ENCODE measurements at regions not wholly inside any gene's neighbourhood (a gene's known extent, or its start where the extent isn't known, plus 50 kb on each side); places are given as distances from the start of the nearest gene placed in this dataset.
"Not testable (repeated sequence)": the region's sequence is repeated elsewhere in the genome, so short reads cannot be mapped to it uniquely, and the experiment has no call there.

- no peaks in the 10 kb centered on the region for H3K36me3 Mint-ChIP-seq (ENCODE audit: low read depth)
- ATAC-seq (replicated peaks): no peak
- H3K9me3 Mint-ChIP-seq: peaks cover 4% of the 10 kb centered on the region
- no peaks in the 10 kb centered on the region for H3K27me3 Mint-ChIP-seq
- no peak overlapping the region for H3K27ac Mint-ChIP-seq
- H3K4me1 Mint-ChIP-seq: no peaks in the 10 kb centered on the region
- H3K4me3 Mint-ChIP-seq: no peak overlapping the region
Observed at GRCh38 chr3:109994853-109995252, 657.5 kb upstream of the DPPA4 start.

- Mint-ChIP-seq H3K4me3 (no peak overlapping the region), H3K36me3 (ENCODE audit: low read depth) (no peaks in the 10 kb centered on the region), H3K27ac (no peak overlapping the region), H3K27me3 (no peaks in the 10 kb centered on the region), H3K9me3 (peaks cover 4% of the 10 kb centered on the region), H3K4me1 (no peaks in the 10 kb centered on the region)
- ATAC-seq (replicated peaks): no peak
Observed at GRCh38 chr3:109995377-109995776, 658.0 kb upstream of the DPPA4 start.

- ATAC-seq (replicated peaks); H3K9me3 Mint-ChIP-seq; H3K4me3 Mint-ChIP-seq; H3K27ac Mint-ChIP-seq; H3K4me1 Mint-ChIP-seq; H3K27me3 Mint-ChIP-seq; H3K36me3 Mint-ChIP-seq (ENCODE audit: low read depth): not testable (repeated sequence)
Observed at GRCh38 chr3:110001905-110002304, 664.6 kb upstream of the DPPA4 start.

GRCh38 chr3:110006913-110007312, 669.6 kb upstream of the DPPA4 start:
- Mint-ChIP-seq H3K4me1 (peaks cover 5% of the 10 kb centered on the region), H3K27me3 (no peaks in the 10 kb centered on the region), H3K36me3 (ENCODE audit: low read depth) (no peaks in the 10 kb centered on the region), H3K27ac (no peak overlapping the region), H3K9me3 (no peaks in the 10 kb centered on the region), H3K4me3 (no peak overlapping the region)
- ATAC-seq (replicated peaks): no peak

GRCh38 chr3:110015231-110015963, 678.1 kb upstream of the DPPA4 start:
- H3K27me3 Mint-ChIP-seq: no peaks in the 10 kb centered on the region
- no peak overlapping the region for H3K4me3 Mint-ChIP-seq
- H3K9me3 Mint-ChIP-seq: no peaks in the 10 kb centered on the region
- peak; percentile 76 for ATAC-seq (replicated peaks)
- no peaks in the 10 kb centered on the region for H3K36me3 Mint-ChIP-seq (ENCODE audit: low read depth)
- no peak overlapping the region for H3K27ac Mint-ChIP-seq
- peaks cover under 1% of the 10 kb centered on the region for H3K4me1 Mint-ChIP-seq

- no peak for ATAC-seq (replicated peaks)
- no peaks in the 10 kb centered on the region for H3K4me1 Mint-ChIP-seq
- no peaks in the 10 kb centered on the region for H3K27me3 Mint-ChIP-seq
- H3K27ac Mint-ChIP-seq: no peak overlapping the region
- H3K4me3 Mint-ChIP-seq: no peak overlapping the region
- no peaks in the 10 kb centered on the region for H3K9me3 Mint-ChIP-seq
- no peaks in the 10 kb centered on the region for H3K36me3 Mint-ChIP-seq (ENCODE audit: low read depth)
Observed at GRCh38 chr3:110016235-110016815, 679.0 kb upstream of the DPPA4 start.

GRCh38 chr3:110017304-110017703, 680.0 kb upstream of the DPPA4 start:
- no peak overlapping the region for H3K27ac Mint-ChIP-seq
- no peaks in the 10 kb centered on the region for H3K9me3 Mint-ChIP-seq
- H3K4me3 Mint-ChIP-seq: no peak overlapping the region
- H3K36me3 Mint-ChIP-seq (ENCODE audit: low read depth): no peaks in the 10 kb centered on the region
- H3K4me1 Mint-ChIP-seq: no peaks in the 10 kb centered on the region
- no peak for ATAC-seq (replicated peaks)
- H3K27me3 Mint-ChIP-seq: no peaks in the 10 kb centered on the region

- ATAC-seq (replicated peaks): peak; percentile 72
Observed at GRCh38 chr3:110021659-110022058, 684.3 kb upstream of the DPPA4 start.

GRCh38 chr3:110023022-110023421, 685.7 kb upstream of the DPPA4 start:
- H3K4me1 Mint-ChIP-seq; H3K27ac Mint-ChIP-seq; H3K36me3 Mint-ChIP-seq (ENCODE audit: low read depth); H3K27me3 Mint-ChIP-seq; H3K4me3 Mint-ChIP-seq; ATAC-seq (replicated peaks); H3K9me3 Mint-ChIP-seq: not testable (repeated sequence)

More at GRCh38 chr3:110021659-110022058, 684.3 kb upstream of the DPPA4 start:
- Mint-ChIP-seq H3K4me1 (no peaks in the 10 kb centered on the region), H3K27me3 (no peaks in the 10 kb centered on the region), H3K9me3 (peaks cover 4% of the 10 kb centered on the region), H3K4me3 (no peak overlapping the region), H3K36me3 (ENCODE audit: low read depth) (no peaks in the 10 kb centered on the region), H3K27ac (no peak overlapping the region)

GRCh38 chr3:110026421-110026820, 689.1 kb upstream of the DPPA4 start:
- no peaks in the 10 kb centered on the region for H3K4me1 Mint-ChIP-seq
- H3K36me3 Mint-ChIP-seq (ENCODE audit: low read depth): no peaks in the 10 kb centered on the region
- H3K27ac Mint-ChIP-seq: no peak overlapping the region
- no peaks in the 10 kb centered on the region for H3K27me3 Mint-ChIP-seq
- no peak overlapping the region for H3K4me3 Mint-ChIP-seq
- ATAC-seq (replicated peaks): no peak
- H3K9me3 Mint-ChIP-seq: peaks cover 9% of the 10 kb centered on the region

GRCh38 chr3:110027446-110028080, 690.2 kb upstream of the DPPA4 start:
- Mint-ChIP-seq H3K4me1 (no peaks in the 10 kb centered on the region), H3K27me3 (no peaks in the 10 kb centered on the region), H3K27ac (no peak overlapping the region), H3K4me3 (no peak overlapping the region), H3K9me3 (peaks cover 9% of the 10 kb centered on the region), H3K36me3 (ENCODE audit: low read depth) (no peaks in the 10 kb centered on the region)
- peak; percentile 75 for ATAC-seq (replicated peaks)

- Mint-ChIP-seq H3K27ac (no peak overlapping the region), H3K4me3 (no peak overlapping the region), H3K9me3 (peaks cover 4% of the 10 kb centered on the region), H3K27me3 (no peaks in the 10 kb centered on the region), H3K36me3 (ENCODE audit: low read depth) (no peaks in the 10 kb centered on the region), H3K4me1 (no peaks in the 10 kb centered on the region)
- no peak for ATAC-seq (replicated peaks)
Observed at GRCh38 chr3:110031975-110032374, 694.6 kb upstream of the DPPA4 start.

- Mint-ChIP-seq H3K27ac (no peak overlapping the region), H3K9me3 (no peaks in the 10 kb centered on the region), H3K36me3 (ENCODE audit: low read depth) (no peaks in the 10 kb centered on the region)
Observed at GRCh38 chr3:110059431-110059830, 722.1 kb upstream of the DPPA4 start.

GRCh38 chr3:110062716-110063115, 725.4 kb upstream of the DPPA4 start:
- Mint-ChIP-seq H3K27me3 (no peaks in the 10 kb centered on the region), H3K27ac (no peak overlapping the region), H3K4me3 (no peak overlapping the region), H3K9me3 (no peaks in the 10 kb centered on the region), H3K36me3 (ENCODE audit: low read depth) (no peaks in the 10 kb centered on the region), H3K4me1 (no peaks in the 10 kb centered on the region)
- ATAC-seq (replicated peaks): no peak

More at GRCh38 chr3:110059431-110059830, 722.1 kb upstream of the DPPA4 start:
- ATAC-seq (replicated peaks): no peak
- no peaks in the 10 kb centered on the region for H3K27me3 Mint-ChIP-seq
- no peaks in the 10 kb centered on the region for H3K4me1 Mint-ChIP-seq
- H3K4me3 Mint-ChIP-seq: no peak overlapping the region

GRCh38 chr3:110063178-110063577, 725.8 kb upstream of the DPPA4 start:
- H3K4me1 Mint-ChIP-seq: no peaks in the 10 kb centered on the region
- peak; percentile 55 for ATAC-seq (replicated peaks)
- no peaks in the 10 kb centered on the region for H3K9me3 Mint-ChIP-seq
- no peaks in the 10 kb centered on the region for H3K27me3 Mint-ChIP-seq
- no peak overlapping the region for H3K4me3 Mint-ChIP-seq
- no peaks in the 10 kb centered on the region for H3K36me3 Mint-ChIP-seq (ENCODE audit: low read depth)
- H3K27ac Mint-ChIP-seq: no peak overlapping the region
